ENCODE measurements at regions not wholly inside any gene's neighbourhood (a gene's known extent, or its start where the extent isn't known, plus 50 kb on each side); places are given as distances from the start of the nearest gene placed in this dataset.

DNA sequence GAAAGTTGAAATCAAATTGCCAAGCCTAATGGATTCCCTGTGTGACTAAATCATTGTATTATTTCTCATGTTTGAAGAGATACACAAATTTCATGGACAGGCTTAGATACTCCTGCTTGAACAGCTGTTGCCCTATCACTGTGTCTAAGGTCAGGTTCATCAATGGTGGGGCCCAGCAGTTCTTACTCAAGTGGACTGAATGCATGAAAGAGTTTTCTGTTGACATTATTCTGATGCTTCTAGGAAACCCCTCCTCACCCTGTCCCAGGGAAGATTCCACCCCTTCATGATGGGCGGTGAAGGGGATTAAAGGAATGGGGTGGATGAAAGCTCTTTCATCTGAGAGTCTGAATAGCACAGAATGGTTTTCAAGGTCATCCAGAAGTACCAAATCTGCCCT, 148.8 kb downstream of the INO80D start:
- H3K4me1 Mint-ChIP-seq (ENCODE audit: unreplicated experiment) = peaks cover 28% of the 10 kb centered on the region
- no peak overlapping the region for H3K27ac Mint-ChIP-seq (ENCODE audit: unreplicated experiment)
- H3K27me3 Mint-ChIP-seq (ENCODE audit: unreplicated experiment) = no peaks in the 10 kb centered on the region

DNA sequence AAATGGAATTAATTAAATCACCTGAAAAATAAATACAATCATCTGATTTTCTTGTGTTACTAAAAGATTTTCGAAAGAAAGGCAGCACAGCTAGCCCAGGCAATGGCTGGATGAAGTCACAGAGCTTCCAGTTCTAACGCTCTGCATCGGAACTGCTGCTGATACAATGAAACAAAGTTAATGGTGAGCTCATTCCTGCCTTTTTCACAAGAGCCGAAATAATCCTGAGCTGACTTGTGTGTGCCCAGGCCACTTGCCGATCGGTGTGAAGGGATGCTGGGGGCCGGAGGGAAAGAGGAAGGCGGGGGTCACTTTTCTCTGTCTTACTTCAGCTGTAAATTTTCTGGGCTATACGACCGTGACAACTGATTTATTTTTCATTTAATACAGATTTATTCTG, 149.5 kb downstream of the INO80D start:
- H3K4me3 Mint-ChIP-seq (ENCODE audit: unreplicated experiment) = no peak overlapping the region
- TF ChIP-seq, protein P1, sequence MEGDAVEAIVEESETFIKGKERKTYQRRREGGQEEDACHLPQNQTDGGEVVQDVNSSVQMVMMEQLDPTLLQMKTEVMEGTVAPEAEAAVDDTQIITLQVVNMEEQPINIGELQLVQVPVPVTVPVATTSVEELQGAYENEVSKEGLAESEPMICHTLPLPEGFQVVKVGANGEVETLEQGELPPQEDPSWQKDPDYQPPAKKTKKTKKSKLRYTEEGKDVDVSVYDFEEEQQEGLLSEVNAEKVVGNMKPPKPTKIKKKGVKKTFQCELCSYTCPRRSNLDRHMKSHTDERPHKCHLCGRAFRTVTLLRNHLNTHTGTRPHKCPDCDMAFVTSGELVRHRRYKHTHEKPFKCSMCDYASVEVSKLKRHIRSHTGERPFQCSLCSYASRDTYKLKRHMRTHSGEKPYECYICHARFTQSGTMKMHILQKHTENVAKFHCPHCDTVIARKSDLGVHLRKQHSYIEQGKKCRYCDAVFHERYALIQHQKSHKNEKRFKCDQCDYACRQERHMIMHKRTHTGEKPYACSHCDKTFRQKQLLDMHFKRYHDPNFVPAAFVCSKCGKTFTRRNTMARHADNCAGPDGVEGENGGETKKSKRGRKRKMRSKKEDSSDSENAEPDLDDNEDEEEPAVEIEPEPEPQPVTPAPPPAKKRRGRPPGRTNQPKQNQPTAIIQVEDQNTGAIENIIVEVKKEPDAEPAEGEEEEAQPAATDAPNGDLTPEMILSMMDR (IDR thresholded peaks at IDR 0.05; ENCODE audit: unreplicated experiment) = no peak
- H3K9me3 Mint-ChIP-seq (ENCODE audit: unreplicated experiment) = no peaks in the 10 kb centered on the region
- no peaks in the 10 kb centered on the region for H3K27me3 Mint-ChIP-seq (ENCODE audit: unreplicated experiment)
- H3K36me3 Mint-ChIP-seq (ENCODE audit: low read depth, unreplicated experiment) = peaks cover 4% of the 10 kb centered on the region
- no peak for DNase-seq (ENCODE audit: low spot score)
- H3K27ac Mint-ChIP-seq (ENCODE audit: unreplicated experiment) = no peak overlapping the region
- peaks cover 28% of the 10 kb centered on the region for H3K4me1 Mint-ChIP-seq (ENCODE audit: unreplicated experiment)

More for the DNA sequence above, 148.8 kb downstream of the INO80D start:
- DNase-seq (ENCODE audit: low spot score) = no peak
- TF ChIP-seq, protein P1 (IDR thresholded peaks at IDR 0.05; ENCODE audit: unreplicated experiment) = no peak
- Mint-ChIP-seq H3K9me3 (ENCODE audit: unreplicated experiment) (no peaks in the 10 kb centered on the region), H3K36me3 (ENCODE audit: low read depth, unreplicated experiment) (peaks cover 4% of the 10 kb centered on the region), H3K4me3 (ENCODE audit: unreplicated experiment) (no peak overlapping the region)

DNA sequence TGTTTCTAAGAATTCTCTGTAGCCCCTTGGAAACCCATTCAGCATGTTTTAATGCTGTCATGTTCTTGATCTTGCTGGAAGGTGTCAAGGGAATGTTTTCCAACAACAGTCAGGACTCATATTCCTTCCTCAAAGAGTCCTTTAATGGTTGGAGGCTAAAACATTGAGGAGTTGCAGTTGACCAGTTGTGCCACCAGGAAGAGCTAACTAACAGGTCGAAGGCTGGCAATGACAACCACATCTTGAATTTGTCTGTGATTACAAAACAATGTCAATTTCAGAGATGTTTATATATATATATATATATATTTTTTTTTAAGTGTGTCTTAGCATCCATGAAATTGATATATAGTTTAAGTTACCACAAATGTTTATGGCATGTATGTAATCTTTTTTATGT, 151.5 kb downstream of the INO80D start:
- H3K4me1 Mint-ChIP-seq (ENCODE audit: unreplicated experiment) = peaks cover 43% of the 10 kb centered on the region
- no peaks in the 10 kb centered on the region for H3K27me3 Mint-ChIP-seq (ENCODE audit: unreplicated experiment)
- no peak overlapping the region for H3K4me3 Mint-ChIP-seq (ENCODE audit: unreplicated experiment)
- H3K36me3 Mint-ChIP-seq (ENCODE audit: low read depth, unreplicated experiment) = peaks cover 4% of the 10 kb centered on the region
- peak overlapping the region; percentile 90 for H3K27ac Mint-ChIP-seq (ENCODE audit: unreplicated experiment)
- TF ChIP-seq, protein P1 (IDR thresholded peaks at IDR 0.05; ENCODE audit: unreplicated experiment) = no peak
- DNase-seq (ENCODE audit: low spot score) = no peak
- no peaks in the 10 kb centered on the region for H3K9me3 Mint-ChIP-seq (ENCODE audit: unreplicated experiment)

DNA sequence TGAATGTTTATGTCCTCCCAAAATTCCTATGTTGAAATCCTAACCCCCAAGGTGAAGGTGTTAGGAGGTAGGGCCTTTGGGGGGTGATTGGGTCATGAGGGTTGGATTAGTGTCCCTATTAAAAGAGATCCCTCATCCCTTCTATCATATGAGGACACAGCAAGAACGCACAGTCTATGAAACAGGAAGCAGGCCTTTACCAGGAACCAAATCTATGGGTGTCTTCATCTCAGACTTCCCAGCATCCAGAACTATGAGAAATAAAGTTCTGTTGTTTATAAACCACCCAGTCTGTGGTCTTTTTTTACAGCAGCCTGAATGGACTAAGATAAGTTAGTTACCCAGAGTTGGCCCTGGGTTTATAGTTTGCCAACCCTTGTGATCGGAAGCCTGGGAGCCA, 153.1 kb downstream of the INO80D start:
- Mint-ChIP-seq H3K36me3 (ENCODE audit: low read depth, unreplicated experiment) (no peaks in the 10 kb centered on the region), H3K4me3 (ENCODE audit: unreplicated experiment) (no peak overlapping the region), H3K9me3 (ENCODE audit: unreplicated experiment) (no peaks in the 10 kb centered on the region), H3K27ac (ENCODE audit: unreplicated experiment) (no peak overlapping the region), H3K4me1 (ENCODE audit: unreplicated experiment) (peaks cover 45% of the 10 kb centered on the region), H3K27me3 (ENCODE audit: unreplicated experiment) (no peaks in the 10 kb centered on the region)
- TF ChIP-seq, protein P1 (IDR thresholded peaks at IDR 0.05; ENCODE audit: unreplicated experiment) = no peak
- no peak for DNase-seq (ENCODE audit: low spot score)

DNA sequence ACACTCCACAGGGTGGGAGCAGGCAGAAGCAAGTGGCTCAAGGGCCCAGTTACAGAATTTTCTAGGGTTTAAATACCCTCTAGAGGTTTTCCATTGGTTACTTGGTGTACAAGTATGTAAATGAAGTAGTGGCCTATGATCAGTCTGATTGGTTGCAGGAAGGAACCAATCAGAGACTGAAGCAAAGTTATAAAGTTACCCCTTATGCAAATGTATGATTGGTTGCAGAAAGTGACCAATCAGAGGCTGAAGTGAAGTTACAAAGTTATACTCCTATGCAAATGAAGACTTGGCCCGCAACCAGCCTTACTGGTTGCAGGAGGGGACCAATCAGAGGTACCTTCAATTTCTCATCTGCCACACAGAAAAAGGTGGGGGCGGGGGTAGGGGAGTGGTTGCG, 154.6 kb downstream of the INO80D start:
- Mint-ChIP-seq H3K27me3 (ENCODE audit: unreplicated experiment) (no peaks in the 10 kb centered on the region), H3K27ac (ENCODE audit: unreplicated experiment) (peak overlapping the region; percentile 74), H3K4me3 (ENCODE audit: unreplicated experiment) (no peak overlapping the region), H3K36me3 (ENCODE audit: low read depth, unreplicated experiment) (no peaks in the 10 kb centered on the region), H3K9me3 (ENCODE audit: unreplicated experiment) (no peaks in the 10 kb centered on the region), H3K4me1 (ENCODE audit: unreplicated experiment) (peaks cover 52% of the 10 kb centered on the region)
- TF ChIP-seq, protein P1 (IDR thresholded peaks at IDR 0.05; ENCODE audit: unreplicated experiment) = no peak
- DNase-seq (ENCODE audit: low spot score) = no peak
